GM23338 (cell line): ENCODE measurements at regions not wholly inside any gene's neighbourhood (a gene's known extent, or its start where the extent isn't known, plus 50 kb on each side); places are given as distances from the start of the nearest gene placed in this dataset.

ENCODE experiments used
- ATAC-seq: fragments of 200-7000 bp; cut with Tn5 transposase; 3 replicates; pipeline ENCODE4 v1.9.1; 2020
- DNase-seq: peaks from one replicate; pipeline ENCODE4 v3.0.0-alpha.2; 2015; ENCODE audit warnings: low spot score
- H2AFZ ChIP-seq: fragments of 200-600 bp; sonication (generic); 2 replicates; pipeline ENCODE4 v1.8.0; 2016; ENCODE audit warnings: antibody characterized with exemption, mild to moderate bottlenecking, moderate library complexity
- H3F3A ChIP-seq: fragments of 200-600 bp; sonication (generic); replicated peaks from 2 replicates; pipeline ENCODE4 v1.8.0; 2017; ENCODE audit warnings: antibody characterized with exemption, mixed run types, low read depth
- H3K27ac ChIP-seq: fragments of 200-600 bp; sonication (generic); 2 replicates; pipeline ENCODE4 v1.6.1; 2016; ENCODE audit warnings: low read depth
- H3K27me3 ChIP-seq: fragments of 200-600 bp; sonication (generic); 2 replicates; pipeline ENCODE4 v1.8.0; 2016; ENCODE audit warnings: mild to moderate bottlenecking, mixed run types, moderate library complexity; ENCODE audit not compliant: insufficient read depth
- H3K36me3 ChIP-seq: fragments of 200-600 bp; sonication (generic); 2 replicates; pipeline ENCODE4 v1.8.0; 2016; ENCODE audit warnings: mild to moderate bottlenecking; ENCODE audit not compliant: insufficient read depth
- H3K4me1 ChIP-seq: fragments of 200-600 bp; sonication (generic); 2 replicates; pipeline ENCODE4 v1.8.0; 2016; ENCODE audit warnings: mild to moderate bottlenecking, moderate library complexity; ENCODE audit not compliant: insufficient read depth
- H3K4me2 ChIP-seq: fragments of 200-600 bp; sonication (generic); 2 replicates; pipeline ENCODE4 v1.7.1; 2017; ENCODE audit warnings: mixed run types
- H3K4me3 ChIP-seq: fragments of 200-600 bp; sonication (generic); 2 replicates; pipeline ENCODE4 v1.6.1; 2016; ENCODE audit warnings: mixed run types
- H3K79me2 ChIP-seq: fragments of 200-600 bp; sonication (generic); replicated peaks from 2 replicates; pipeline ENCODE4 v1.8.0; 2017; ENCODE audit warnings: mild to moderate bottlenecking; ENCODE audit not compliant: insufficient read depth
- H3K9me2 ChIP-seq: fragments of 200-600 bp; sonication (generic); 2 replicates; pipeline ENCODE4 v1.8.0; 2017; ENCODE audit not compliant: insufficient read depth
- H4K20me1 ChIP-seq: fragments of 200-600 bp; sonication (generic); replicated peaks from 2 replicates; pipeline ENCODE4 v1.8.0; 2017; ENCODE audit warnings: mild to moderate bottlenecking; ENCODE audit not compliant: insufficient read depth
- H3K27ac Mint-ChIP-seq: 2 replicates; pipeline ENCODE4 v1.8.0; 2020; ENCODE audit warnings: inconsistent platforms, mild to moderate bottlenecking, moderate library complexity, mixed read lengths
- H3K27me3 Mint-ChIP-seq: 3 replicates; pipeline ENCODE4 v1.8.0; 2022; ENCODE audit warnings: low read depth, mild to moderate bottlenecking, moderate library complexity, mixed read lengths, inconsistent platforms; ENCODE audit not compliant: insufficient read depth, poor library complexity
- H3K36me3 Mint-ChIP-seq: 3 replicates; pipeline ENCODE4 v1.8.0; 2021; ENCODE audit warnings: low read depth, mild to moderate bottlenecking, inconsistent platforms, moderate library complexity, mixed read lengths
- H3K4me1 Mint-ChIP-seq: 3 replicates; pipeline ENCODE4 v1.8.0; 2020; ENCODE audit warnings: mild to moderate bottlenecking, inconsistent platforms, mixed read lengths
- H3K4me3 Mint-ChIP-seq: 3 replicates; pipeline ENCODE4 v1.8.0; 2021; ENCODE audit warnings: moderate library complexity, mild to moderate bottlenecking, inconsistent platforms, mixed read lengths
- H3K9me3 Mint-ChIP-seq: 3 replicates; pipeline ENCODE4 v1.8.0; 2020; ENCODE audit warnings: moderate library complexity, mild to moderate bottlenecking, inconsistent platforms, mixed read lengths
- EZH2 ChIP-seq: fragments of 200-600 bp; sonication (generic); IDR thresholded peaks from one replicate; pipeline ENCODE4 v1.8.0; 2017; ENCODE audit warnings: antibody characterized with exemption, mild to moderate bottlenecking, low read depth; ENCODE audit not compliant: unreplicated experiment
- EZH2phosphoT487 ChIP-seq: fragments of 200-600 bp; sonication (generic); IDR thresholded peaks from one replicate; pipeline ENCODE4 v1.8.1; 2018; ENCODE audit warnings: antibody characterized with exemption; ENCODE audit not compliant: unreplicated experiment
- JUNB ChIP-seq: IDR thresholded peaks from one replicate; pipeline ENCODE4 v1.6.1; 2016; ENCODE audit warnings: antibody characterized with exemption; ENCODE audit not compliant: unreplicated experiment
- NANOG ChIP-seq: IDR thresholded peaks from 2 replicates; pipeline ENCODE4 v1.6.1; 2016; ENCODE audit warnings: antibody characterized with exemption, borderline replicate concordance
- POLR2AphosphoS5 ChIP-seq: IDR thresholded peaks from 2 replicates; pipeline ENCODE4 v1.6.1; 2016; ENCODE audit warnings: antibody characterized with exemption, low read depth
- STAT1 ChIP-seq: IDR thresholded peaks from one replicate; pipeline ENCODE4 v1.6.1; 2016; ENCODE audit warnings: antibody characterized with exemption; ENCODE audit not compliant: unreplicated experiment
- ZNF331 ChIP-seq: fragments of 250-450 bp; sonication (Bioruptor Pico); IDR thresholded peaks from 2 replicates; pipeline ENCODE4 v1.5.0; 2020; ENCODE audit warnings: low read depth, mild to moderate bottlenecking, moderate library complexity
- TF ChIP-seq, protein P1 (sequence below): fragments of 250-450 bp; sonication (Bioruptor Pico); IDR thresholded peaks from 2 replicates; pipeline ENCODE4 v1.5.0; 2020; ENCODE audit warnings: mild to moderate bottlenecking, moderate library complexity
- TF ChIP-seq, protein P2 (sequence below), 2 experiments: fragments of 200-600 bp in 1 of 2; sonication (generic) in 1 of 2; conservative IDR thresholded peaks; 2 replicates each; pipeline versions ENCODE4 v1.5.1 to v1.6.1; 2016 to 2017; ENCODE audit warnings: antibody characterized with exemption in 2 of 2, low read depth in 2 of 2, mild to moderate bottlenecking in 2 of 2, moderate library complexity in 1 of 2

- TF ChIP-seq, protein P1, sequence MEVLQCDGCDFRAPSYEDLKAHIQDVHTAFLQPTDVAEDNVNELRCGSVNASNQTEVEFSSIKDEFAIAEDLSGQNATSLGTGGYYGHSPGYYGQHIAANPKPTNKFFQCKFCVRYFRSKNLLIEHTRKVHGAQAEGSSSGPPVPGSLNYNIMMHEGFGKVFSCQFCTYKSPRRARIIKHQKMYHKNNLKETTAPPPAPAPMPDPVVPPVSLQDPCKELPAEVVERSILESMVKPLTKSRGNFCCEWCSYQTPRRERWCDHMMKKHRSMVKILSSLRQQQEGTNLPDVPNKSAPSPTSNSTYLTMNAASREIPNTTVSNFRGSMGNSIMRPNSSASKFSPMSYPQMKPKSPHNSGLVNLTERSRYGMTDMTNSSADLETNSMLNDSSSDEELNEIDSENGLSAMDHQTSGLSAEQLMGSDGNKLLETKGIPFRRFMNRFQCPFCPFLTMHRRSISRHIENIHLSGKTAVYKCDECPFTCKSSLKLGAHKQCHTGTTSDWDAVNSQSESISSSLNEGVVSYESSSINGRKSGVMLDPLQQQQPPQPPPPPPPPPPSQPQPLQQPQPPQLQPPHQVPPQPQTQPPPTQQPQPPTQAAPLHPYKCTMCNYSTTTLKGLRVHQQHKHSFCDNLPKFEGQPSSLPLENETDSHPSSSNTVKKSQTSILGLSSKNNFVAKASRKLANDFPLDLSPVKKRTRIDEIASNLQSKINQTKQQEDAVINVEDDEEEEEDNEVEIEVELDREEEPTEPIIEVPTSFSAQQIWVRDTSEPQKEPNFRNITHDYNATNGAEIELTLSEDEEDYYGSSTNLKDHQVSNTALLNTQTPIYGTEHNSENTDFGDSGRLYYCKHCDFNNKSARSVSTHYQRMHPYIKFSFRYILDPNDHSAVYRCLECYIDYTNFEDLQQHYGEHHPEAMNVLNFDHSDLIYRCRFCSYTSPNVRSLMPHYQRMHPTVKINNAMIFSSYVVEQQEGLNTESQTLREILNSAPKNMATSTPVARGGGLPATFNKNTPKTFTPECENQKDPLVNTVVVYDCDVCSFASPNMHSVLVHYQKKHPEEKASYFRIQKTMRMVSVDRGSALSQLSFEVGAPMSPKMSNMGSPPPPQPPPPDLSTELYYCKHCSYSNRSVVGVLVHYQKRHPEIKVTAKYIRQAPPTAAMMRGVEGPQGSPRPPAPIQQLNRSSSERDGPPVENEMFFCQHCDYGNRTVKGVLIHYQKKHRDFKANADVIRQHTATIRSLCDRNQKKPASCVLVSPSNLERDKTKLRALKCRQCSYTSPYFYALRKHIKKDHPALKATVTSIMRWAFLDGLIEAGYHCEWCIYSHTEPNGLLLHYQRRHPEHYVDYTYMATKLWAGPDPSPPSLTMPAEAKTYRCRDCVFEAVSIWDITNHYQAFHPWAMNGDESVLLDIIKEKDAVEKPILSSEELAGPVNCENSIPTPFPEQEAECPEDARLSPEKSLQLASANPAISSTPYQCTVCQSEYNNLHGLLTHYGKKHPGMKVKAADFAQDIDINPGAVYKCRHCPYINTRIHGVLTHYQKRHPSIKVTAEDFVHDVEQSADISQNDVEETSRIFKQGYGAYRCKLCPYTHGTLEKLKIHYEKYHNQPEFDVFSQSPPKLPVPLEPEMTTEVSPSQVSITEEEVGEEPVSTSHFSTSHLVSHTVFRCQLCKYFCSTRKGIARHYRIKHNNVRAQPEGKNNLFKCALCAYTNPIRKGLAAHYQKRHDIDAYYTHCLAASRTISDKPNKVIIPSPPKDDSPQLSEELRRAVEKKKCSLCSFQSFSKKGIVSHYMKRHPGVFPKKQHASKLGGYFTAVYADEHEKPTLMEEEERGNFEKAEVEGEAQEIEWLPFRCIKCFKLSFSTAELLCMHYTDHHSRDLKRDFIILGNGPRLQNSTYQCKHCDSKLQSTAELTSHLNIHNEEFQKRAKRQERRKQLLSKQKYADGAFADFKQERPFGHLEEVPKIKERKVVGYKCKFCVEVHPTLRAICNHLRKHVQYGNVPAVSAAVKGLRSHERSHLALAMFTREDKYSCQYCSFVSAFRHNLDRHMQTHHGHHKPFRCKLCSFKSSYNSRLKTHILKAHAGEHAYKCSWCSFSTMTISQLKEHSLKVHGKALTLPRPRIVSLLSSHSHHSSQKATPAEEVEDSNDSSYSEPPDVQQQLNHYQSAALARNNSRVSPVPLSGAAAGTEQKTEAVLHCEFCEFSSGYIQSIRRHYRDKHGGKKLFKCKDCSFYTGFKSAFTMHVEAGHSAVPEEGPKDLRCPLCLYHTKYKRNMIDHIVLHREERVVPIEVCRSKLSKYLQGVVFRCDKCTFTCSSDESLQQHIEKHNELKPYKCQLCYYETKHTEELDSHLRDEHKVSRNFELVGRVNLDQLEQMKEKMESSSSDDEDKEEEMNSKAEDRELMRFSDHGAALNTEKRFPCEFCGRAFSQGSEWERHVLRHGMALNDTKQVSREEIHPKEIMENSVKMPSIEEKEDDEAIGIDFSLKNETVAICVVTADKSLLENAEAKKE (CRISPR knock-in tag) = no peak
Observed at GRCh38 chr10:4485636-4486035, 340.4 kb upstream of the AKR1E2 start (continued).

DNA sequence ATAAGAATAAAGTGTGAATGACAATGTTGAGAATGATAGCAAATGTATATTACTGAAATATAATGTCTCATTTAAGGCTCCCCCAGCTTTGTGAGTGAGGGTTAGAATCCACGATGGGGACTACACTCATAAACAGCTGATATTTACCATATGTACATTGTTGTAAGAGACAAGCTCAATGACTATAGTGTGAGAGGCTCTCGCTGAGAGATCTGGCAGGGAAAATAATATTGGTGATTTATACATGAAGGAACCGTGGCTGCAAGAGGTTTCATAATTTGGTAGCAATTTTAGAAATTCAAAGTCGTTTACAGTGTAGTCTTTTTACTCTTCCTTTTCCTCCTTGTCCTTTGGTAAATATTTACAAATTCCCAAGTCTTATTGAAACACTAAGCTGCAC lies 342.2 kb upstream of the AKR1E2 start:
- no peak overlapping the region for H3K4me3 Mint-ChIP-seq
- no peak for TF ChIP-seq JUNB
- no peak for TF ChIP-seq POLR2AphosphoS5
- TF ChIP-seq, protein P1 (CRISPR knock-in tag) = no peak
- TF ChIP-seq, protein P2, sequence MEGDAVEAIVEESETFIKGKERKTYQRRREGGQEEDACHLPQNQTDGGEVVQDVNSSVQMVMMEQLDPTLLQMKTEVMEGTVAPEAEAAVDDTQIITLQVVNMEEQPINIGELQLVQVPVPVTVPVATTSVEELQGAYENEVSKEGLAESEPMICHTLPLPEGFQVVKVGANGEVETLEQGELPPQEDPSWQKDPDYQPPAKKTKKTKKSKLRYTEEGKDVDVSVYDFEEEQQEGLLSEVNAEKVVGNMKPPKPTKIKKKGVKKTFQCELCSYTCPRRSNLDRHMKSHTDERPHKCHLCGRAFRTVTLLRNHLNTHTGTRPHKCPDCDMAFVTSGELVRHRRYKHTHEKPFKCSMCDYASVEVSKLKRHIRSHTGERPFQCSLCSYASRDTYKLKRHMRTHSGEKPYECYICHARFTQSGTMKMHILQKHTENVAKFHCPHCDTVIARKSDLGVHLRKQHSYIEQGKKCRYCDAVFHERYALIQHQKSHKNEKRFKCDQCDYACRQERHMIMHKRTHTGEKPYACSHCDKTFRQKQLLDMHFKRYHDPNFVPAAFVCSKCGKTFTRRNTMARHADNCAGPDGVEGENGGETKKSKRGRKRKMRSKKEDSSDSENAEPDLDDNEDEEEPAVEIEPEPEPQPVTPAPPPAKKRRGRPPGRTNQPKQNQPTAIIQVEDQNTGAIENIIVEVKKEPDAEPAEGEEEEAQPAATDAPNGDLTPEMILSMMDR (conservative IDR thresholded peaks at IDR 0.05; ENCODE audit: low read depth in 2 of 2) = no peak
- no peak for TF ChIP-seq STAT1
- TF ChIP-seq ZNF331 = no peak
- no peak for TF ChIP-seq EZH2
- no peak for TF ChIP-seq EZH2phosphoT487
- no peak for TF ChIP-seq NANOG

More for the DNA sequence above, 342.2 kb upstream of the AKR1E2 start:
- peaks cover 1% of the 10 kb centered on the region for H3K27me3 Mint-ChIP-seq
- H4K20me1 ChIP-seq = no peaks in the 10 kb centered on the region
- ATAC-seq = no peak
- H3K79me2 ChIP-seq = no peaks in the 10 kb centered on the region
- H3K4me2 ChIP-seq = no peak overlapping the region
- H3K27ac Mint-ChIP-seq = no peak overlapping the region
- no peaks in the 10 kb centered on the region for H3K27me3 ChIP-seq
- H3K9me3 Mint-ChIP-seq = no peaks in the 10 kb centered on the region; the same call in 2 of the 3 replicates
- H3K27ac ChIP-seq = no peak overlapping the region
- H3K36me3 Mint-ChIP-seq = no peaks in the 10 kb centered on the region
- H3K4me1 Mint-ChIP-seq = peaks cover 16% of the 10 kb centered on the region
- no peaks in the 10 kb centered on the region for H3F3A ChIP-seq
- H3K36me3 ChIP-seq = no peaks in the 10 kb centered on the region
- no peak overlapping the region for H2AFZ ChIP-seq
- H3K9me2 ChIP-seq = peaks cover 29% of the 10 kb centered on the region
- no peak overlapping the region for H3K4me3 ChIP-seq
- peaks cover 12% of the 10 kb centered on the region; the same call in 1 of the 2 replicates for H3K4me1 ChIP-seq
- no peak for DNase-seq
